GM13976 (cell line): ENCODE measurements at regions not wholly inside any gene's neighbourhood (a gene's known extent, or its start where the extent isn't known, plus 50 kb on each side); places are given as distances from the start of the nearest gene placed in this dataset.

ENCODE experiments used
- DNase-seq: peaks from one replicate; pipeline ENCODE4 v3.0.0; 2012; ENCODE audit warnings: low spot score
- in situ Hi-C: fragments of 300-500 bp; cut with MboI; formaldehyde crosslinking; loops from one replicate; pipeline ENCODE4 v1.12.0; 2022; ENCODE audit warnings: low sequenced_read_pairs, mixed read lengths, inconsistent platforms; ENCODE audit not compliant: unreplicated experiment
- TF ChIP-seq, protein P1 (sequence below): IDR thresholded peaks from 2 replicates; pipeline ENCODE4 v1.5.1; 2012; ENCODE audit warnings: borderline replicate concordance, mild to moderate bottlenecking; ENCODE audit not compliant: insufficient read depth; ENCODE audit errors: extremely low read depth, missing control alignments, control extremely low read depth

DNA sequence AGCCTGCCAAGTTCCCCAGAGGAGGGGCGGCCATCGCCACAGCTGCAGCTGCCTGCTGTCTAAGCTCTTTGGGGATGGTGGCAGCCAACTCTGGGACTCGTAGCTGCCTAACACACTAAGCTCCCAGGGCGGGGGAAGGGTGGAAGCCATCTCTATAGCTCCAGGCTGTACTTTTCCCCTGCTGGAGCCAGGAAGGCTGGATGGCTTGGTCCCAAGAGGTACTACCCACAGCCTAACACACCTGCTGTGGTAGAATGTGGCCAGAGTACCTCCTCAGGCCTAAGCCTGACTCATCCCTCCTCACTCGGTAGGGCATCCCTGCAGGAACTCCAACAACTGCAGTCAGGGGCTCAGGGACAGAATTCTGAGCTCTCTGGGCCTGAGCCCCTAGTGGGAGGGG, 151.7 kb upstream of the TAC1 start:
- TF ChIP-seq, protein P1, sequence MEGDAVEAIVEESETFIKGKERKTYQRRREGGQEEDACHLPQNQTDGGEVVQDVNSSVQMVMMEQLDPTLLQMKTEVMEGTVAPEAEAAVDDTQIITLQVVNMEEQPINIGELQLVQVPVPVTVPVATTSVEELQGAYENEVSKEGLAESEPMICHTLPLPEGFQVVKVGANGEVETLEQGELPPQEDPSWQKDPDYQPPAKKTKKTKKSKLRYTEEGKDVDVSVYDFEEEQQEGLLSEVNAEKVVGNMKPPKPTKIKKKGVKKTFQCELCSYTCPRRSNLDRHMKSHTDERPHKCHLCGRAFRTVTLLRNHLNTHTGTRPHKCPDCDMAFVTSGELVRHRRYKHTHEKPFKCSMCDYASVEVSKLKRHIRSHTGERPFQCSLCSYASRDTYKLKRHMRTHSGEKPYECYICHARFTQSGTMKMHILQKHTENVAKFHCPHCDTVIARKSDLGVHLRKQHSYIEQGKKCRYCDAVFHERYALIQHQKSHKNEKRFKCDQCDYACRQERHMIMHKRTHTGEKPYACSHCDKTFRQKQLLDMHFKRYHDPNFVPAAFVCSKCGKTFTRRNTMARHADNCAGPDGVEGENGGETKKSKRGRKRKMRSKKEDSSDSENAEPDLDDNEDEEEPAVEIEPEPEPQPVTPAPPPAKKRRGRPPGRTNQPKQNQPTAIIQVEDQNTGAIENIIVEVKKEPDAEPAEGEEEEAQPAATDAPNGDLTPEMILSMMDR, result no peak
- no peak for DNase-seq
- in situ Hi-C loops, result no loop called here

DNA sequence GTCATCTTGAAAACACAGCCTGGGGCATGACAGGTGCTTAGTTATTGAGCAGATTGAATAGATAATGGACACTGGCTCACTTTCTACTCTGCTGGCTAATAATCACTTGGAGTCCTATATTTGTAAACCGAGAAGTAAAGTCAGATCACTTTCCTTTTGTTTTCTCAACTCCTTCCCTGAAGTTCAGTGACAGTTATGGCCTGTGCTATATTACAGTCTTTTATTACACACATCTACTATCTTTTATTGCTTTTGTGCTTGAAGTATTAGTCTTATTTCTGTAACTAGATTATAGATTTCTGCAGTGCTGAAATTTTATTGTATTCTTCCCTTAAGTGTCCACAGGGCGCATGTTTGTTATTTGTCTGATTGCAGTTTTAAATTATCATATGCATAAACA, 136.4 kb upstream of the TAC1 start:
- DNase-seq, result no peak
- TF ChIP-seq, protein P1, result no peak
- in situ Hi-C loops, result no loop called here

DNA sequence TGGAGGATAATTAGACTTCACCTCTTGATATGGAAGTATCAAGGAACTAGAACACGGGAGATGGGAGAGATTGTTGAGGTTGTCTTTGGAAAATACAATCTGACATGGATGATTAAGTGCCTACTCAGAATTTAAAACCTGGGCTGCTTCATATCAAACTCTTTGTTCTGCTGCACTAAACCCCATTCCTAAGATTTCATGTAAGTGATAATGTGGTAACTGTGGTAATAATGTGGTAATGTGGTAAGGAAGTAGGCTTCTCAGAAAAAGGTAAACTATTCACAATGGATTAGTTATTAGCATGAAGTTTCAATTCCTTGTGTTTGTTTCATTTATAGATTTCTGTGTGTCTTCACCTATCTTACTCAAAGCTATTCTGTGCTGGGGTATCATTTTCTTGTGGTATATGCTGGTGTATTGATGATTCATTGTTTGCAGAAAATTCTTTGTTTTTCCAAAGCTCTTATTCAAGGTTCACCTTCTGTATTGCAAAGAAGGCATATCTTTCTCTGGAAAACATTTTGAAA, 129.9 kb upstream of the TAC1 start:
- DNase-seq, result no peak
- in situ Hi-C loops, result no loop called here
- TF ChIP-seq, protein P1, result no peak

DNA sequence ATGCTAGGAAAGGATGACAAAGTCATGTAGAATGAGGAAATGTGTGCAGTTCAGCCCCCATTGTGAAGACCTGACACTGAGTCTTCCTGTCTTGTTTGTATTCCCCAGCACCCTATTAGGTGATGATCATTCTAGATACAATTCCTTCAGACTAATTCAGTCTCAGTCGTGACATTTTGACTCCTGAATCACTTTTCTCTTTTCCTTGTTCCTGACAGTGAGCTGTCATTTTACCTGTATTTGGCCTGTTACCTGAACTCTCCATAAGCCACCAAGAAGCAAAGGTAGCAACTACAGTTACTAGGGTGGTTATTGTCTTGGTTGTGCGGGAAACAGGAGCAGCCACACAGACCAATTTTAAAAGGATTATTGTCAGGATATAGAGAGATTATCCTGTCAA, 111.4 kb upstream of the TAC1 start:
- TF ChIP-seq, protein P1, result no peak
- in situ Hi-C loops, result no loop called here

DNA sequence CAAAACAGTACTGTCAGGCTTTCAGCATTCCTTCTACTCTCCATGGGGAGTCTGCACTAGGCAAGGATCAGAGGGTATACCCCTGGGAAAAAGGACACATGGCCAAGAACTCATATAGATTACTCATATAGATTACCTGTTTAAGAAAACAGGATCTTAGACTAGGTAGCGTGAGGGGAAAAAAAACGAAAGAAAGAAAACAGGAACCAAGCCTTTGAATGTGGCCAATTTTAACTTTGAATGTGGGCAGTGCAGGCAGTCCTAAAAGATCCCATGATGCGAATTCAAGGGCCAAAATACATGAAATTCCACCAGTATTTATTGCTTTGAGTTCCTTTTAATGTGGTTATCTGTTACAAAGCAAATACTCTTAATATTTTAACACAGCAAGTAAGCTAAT, 108.6 kb upstream of the TAC1 start:
- TF ChIP-seq, protein P1, result no peak
- in situ Hi-C loops, result no loop called here
- DNase-seq, result peak; percentile 30

More for the DNA sequence above, 111.4 kb upstream of the TAC1 start:
- DNase-seq, result no peak

DNA sequence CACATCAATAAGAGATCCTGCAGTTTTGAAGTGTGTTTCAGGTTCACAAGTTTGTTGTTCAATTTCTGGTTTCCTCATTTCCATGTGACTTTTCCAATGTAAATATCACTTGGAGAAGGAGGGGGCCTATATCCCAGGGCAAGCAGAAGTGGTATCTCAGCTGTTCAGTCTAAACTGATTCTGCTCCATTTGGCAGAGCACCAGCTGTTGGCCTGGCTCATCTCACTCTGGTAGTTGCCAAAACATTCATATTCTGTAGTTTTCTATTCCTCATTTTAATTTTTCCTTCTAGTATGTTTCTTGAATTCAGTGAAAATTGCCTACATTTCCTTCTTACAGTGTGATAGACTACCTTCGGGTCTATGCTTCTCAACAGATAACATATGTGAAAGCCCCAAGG, 101.8 kb upstream of the TAC1 start:
- in situ Hi-C loops, result no loop called here

More for the DNA sequence above, 101.8 kb upstream of the TAC1 start:
- TF ChIP-seq, protein P1, result no peak
- DNase-seq, result no peak
